Fibroblast of mammary gland (primary cell): ENCODE measurements at regions not wholly inside any gene's neighbourhood (a gene's known extent, or its start where the extent isn't known, plus 50 kb on each side); places are given as distances from the start of the nearest gene placed in this dataset.

Experiments used
- DNase-seq: peaks from one replicate; pipeline ENCODE4 v3.0.0-alpha.2; 2010; ENCODE audit warnings: low read depth
- H3K4me3 ChIP-seq: 2 replicates; pipeline ENCODE4 v1.5.1; 2011; ENCODE audit warnings: low read depth, mild to moderate bottlenecking, low read length, moderate library complexity; ENCODE audit not compliant: control insufficient read depth
- TF ChIP-seq, protein P1 (sequence below): conservative IDR thresholded peaks from 2 replicates; pipeline ENCODE4 v1.5.1; 2011; ENCODE audit warnings: low read depth, low read length, inconsistent platforms; ENCODE audit not compliant: control insufficient read depth, insufficient read depth

DNA sequence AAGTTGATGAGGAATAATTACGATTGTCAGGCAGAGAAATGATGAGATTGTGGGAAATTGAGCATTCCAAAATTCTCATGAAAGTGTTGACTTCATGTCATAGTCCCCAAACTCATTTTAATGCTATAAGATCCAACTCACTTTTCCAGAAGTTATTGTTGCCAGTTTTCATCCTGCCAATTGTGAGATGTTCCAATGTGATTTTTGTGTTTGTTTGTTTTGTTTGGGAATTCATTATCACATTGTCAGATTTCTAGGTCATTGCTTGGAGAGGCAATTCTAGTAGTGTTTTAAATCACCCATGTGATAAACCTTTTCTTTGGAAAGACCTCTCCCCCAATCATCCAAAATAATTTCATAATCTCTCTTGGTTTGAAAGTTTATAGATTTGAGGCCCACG is 86.0 kb upstream of the ACVR2A start:
- no peak for DNase-seq
- H3K4me3 ChIP-seq: no peak overlapping the region
- TF ChIP-seq, protein P1, sequence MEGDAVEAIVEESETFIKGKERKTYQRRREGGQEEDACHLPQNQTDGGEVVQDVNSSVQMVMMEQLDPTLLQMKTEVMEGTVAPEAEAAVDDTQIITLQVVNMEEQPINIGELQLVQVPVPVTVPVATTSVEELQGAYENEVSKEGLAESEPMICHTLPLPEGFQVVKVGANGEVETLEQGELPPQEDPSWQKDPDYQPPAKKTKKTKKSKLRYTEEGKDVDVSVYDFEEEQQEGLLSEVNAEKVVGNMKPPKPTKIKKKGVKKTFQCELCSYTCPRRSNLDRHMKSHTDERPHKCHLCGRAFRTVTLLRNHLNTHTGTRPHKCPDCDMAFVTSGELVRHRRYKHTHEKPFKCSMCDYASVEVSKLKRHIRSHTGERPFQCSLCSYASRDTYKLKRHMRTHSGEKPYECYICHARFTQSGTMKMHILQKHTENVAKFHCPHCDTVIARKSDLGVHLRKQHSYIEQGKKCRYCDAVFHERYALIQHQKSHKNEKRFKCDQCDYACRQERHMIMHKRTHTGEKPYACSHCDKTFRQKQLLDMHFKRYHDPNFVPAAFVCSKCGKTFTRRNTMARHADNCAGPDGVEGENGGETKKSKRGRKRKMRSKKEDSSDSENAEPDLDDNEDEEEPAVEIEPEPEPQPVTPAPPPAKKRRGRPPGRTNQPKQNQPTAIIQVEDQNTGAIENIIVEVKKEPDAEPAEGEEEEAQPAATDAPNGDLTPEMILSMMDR: no peak

DNA sequence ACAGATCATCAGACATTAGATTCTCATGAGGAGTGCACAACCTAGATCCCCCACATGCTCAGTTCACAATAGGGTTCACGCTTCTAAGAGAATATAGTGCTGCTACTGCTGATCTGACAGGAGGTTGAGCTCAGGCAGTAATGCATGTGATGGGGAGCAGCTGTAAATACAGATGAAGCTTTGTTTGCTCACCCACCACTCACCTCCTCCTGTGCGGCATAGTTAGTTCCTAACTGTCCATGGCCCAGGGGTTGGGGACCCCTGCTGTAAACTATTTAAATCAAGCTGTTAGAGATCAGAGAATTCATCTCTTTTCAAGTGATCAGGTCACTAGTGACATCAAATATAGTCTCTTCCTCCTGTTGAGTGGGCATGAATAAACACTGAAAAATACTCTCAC is 88.8 kb upstream of the ACVR2A start:
- TF ChIP-seq, protein P1: no peak
- no peak overlapping the region for H3K4me3 ChIP-seq
- no peak for DNase-seq

DNA sequence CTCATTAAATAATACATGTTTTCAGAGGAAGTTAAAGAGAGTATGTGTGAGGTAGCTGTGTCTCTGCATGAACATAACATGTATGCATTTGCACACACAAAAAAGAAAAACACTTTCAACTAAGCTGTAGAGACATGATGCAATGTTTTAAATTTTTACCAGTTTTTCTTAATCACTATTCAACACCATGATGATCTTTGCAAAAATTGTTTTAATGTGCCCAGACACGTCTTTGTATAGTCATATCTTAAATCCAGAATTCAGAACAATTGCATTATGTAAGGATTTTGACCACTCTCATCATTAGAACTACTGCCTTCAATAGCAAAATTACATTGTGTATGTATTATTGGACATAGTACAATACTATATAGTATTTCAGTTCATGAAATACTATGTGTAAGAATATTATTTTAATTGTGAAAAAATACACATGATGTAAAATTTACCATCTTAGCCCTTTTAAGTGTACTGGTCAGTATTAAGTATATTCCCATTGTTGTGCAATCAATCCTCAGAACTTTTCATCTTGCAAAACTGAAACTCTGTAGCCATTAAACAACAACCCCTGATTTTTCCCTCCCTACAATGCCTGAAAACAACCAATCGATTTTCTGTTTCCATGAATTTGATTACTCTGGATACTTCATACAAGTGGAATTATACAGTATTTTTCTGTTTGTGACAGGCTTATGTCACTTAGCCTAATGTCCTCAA is 104.5 kb upstream of the ACVR2A start:
- no peak overlapping the region for H3K4me3 ChIP-seq
- TF ChIP-seq, protein P1: no peak
- DNase-seq: no peak

DNA sequence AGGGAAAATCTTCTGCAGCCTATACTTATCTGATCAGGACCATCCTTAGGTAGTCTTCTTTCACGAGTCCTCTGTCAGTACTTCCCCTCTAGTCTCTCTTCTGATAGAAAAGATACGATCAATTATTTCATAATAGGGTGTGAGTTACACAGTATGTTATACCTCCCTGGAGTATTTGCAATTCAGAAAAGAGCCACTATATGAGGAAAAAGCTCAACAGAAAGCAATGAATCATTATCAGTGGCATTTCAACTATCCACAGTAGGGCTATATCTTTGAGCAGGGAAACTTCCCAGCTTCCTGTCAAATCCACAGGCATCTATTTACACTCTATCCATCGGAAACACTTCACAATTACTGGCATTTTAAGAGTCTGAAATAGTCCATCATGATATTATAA is 105.3 kb upstream of the ACVR2A start:
- TF ChIP-seq, protein P1: no peak
- no peak overlapping the region for H3K4me3 ChIP-seq
- DNase-seq: peak; percentile 4

DNA sequence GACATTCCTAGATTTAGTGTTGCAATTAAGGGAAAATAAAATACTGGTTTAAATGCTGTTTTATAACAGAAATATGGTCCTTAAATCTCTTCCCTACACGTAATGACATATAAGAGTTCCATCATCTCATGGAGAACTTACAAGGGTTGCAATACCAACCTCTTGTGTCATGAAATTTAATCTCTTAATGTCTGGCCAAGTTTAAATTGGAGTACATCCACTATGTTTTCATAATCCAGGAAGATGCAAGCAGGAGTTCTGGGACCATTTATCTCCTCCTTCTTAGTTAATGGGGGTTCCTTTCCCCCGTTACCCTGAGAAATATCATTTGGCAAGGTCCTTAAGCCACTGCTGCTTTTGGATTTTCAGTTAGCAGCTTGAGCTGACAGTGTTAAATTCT is 126.0 kb upstream of the ACVR2A start:
- DNase-seq: peak; percentile 1
- TF ChIP-seq, protein P1: no peak
- H3K4me3 ChIP-seq: no peak overlapping the region

DNA sequence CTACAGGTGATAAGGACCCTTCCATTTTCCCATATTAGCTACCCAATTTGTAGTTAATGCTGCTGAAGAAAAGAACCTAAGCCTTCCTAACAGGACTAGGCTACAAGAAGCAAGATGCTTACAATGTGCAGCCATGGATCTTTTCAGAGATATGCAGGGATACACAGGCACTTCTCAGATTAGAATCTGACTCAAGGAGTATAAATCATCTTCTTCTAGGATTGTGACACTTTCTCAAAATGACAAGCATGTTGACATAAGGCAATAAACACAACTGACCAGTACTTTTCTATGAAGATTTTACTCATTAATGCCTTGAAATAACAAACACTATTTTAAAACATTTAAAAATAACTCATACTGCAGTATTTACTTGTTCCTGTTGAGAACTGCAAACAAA is 127.9 kb upstream of the ACVR2A start:
- no peak overlapping the region for H3K4me3 ChIP-seq
- TF ChIP-seq, protein P1: no peak
- DNase-seq: no peak

DNA sequence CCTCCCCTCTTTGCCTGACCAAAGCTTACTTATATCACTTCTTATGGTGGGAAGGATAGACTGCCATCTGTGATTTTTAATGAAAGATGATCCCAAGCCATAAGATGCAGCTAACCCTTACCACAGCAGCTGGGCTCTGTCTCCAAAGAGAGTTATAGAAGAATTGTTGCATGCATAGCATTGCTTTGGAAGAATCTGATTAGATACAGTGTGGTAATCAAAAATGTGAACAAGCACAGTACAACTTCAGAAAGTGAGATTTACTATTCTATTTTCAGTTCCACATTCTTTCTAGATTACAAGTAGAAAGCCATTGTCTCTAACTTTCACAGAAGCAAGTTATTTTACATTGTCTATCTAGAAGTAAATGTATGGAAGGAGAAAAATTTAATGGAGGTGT is 129.0 kb upstream of the ACVR2A start:
- no peak overlapping the region for H3K4me3 ChIP-seq
- no peak for DNase-seq
- TF ChIP-seq, protein P1: no peak
